GM20431 (cell line): ENCODE measurements at regions not wholly inside any gene's neighbourhood (a gene's known extent, or its start where the extent isn't known, plus 50 kb on each side); places are given as distances from the start of the nearest gene placed in this dataset.
"Not testable (repeated sequence)": the region's sequence is repeated elsewhere in the genome, so short reads cannot be mapped to it uniquely, and the experiment has no call there.

Experiments used
- in situ Hi-C: fragments of 300-500 bp; cut with MseI, MboI; formaldehyde crosslinking; loops from one replicate; pipeline ENCODE4 v1.15.0; 2020; ENCODE audit warnings: low sequenced_read_pairs; ENCODE audit not compliant: unreplicated experiment

DNA sequence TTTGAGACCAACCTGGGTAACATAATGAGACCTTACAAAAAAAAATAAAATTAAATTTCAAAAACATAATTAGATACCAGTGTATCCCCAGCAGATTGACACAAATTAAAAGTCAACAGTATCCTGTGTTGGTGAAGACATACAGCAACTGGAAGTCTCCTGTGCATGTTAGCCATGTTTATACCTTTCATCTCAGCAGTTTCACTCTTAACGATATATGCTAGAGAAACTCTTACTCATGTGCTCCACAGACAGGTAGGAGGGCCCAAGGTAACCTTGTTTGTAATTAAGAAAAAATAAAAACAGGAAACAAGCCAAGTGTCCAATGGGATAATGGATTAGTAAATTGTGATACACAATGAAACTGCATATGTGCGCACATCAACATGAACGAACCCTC is 50.1 kb upstream of the N4BP3 start:
- in situ Hi-C loops = loop anchor here (25.0 kb wide), 2 partner anchors 101 to 451 kb away; partner anchors contain the start of gene B4GALT7

- in situ Hi-C loops = loop anchor here (25.0 kb wide), 2 partner anchors 96 to 446 kb away; partner anchors contain the start of gene B4GALT7
Measured at GRCh38 chr5:178058321-178059012, 54.9 kb upstream of the N4BP3 start.

DNA sequence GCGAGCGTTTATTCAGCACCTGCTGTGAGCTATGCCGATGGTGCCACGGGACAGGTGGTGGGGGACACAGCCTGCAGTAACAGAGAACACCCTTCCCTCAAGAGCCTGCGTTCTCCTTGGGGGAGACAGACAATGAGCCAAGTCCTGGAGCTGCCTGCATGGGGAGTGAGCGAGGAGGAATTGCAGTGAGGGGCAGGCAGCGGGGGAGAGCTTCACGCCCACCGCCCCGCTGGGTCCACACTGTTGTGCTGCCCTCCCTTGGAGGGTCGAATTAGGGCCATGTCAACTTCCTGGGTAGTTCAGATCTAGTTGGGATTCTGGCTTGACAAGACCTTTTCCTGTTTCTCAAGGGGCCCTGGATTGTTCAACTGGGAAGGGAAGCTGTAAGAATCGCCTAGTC is 55.5 kb upstream of the N4BP3 start:
- in situ Hi-C loops = loop anchor here (25.0 kb wide), 2 partner anchors 96 to 446 kb away; partner anchors contain the start of gene B4GALT7

DNA sequence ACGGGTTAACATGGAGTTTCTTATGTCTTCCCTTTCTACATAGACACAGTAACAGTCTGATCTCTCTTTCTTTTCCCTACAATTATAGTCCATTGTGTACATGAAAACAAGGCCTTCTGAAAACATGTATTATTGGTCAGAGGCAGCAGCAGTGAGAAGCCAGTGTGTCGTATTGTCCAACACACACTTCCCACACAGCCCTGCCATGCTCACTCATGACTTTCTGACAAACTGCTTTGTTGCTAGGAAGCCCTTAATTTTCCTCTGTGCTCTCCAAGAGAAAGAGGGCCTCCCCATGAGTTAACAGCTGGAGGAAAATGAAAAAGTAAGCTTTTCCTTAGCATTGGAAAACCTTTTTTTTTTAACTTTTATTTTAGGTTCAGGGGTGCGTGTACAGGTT is 56.4 kb upstream of the N4BP3 start:
- in situ Hi-C loops = loop anchor here (25.0 kb wide), 2 partner anchors 95 to 445 kb away; partner anchors contain the start of gene B4GALT7

DNA sequence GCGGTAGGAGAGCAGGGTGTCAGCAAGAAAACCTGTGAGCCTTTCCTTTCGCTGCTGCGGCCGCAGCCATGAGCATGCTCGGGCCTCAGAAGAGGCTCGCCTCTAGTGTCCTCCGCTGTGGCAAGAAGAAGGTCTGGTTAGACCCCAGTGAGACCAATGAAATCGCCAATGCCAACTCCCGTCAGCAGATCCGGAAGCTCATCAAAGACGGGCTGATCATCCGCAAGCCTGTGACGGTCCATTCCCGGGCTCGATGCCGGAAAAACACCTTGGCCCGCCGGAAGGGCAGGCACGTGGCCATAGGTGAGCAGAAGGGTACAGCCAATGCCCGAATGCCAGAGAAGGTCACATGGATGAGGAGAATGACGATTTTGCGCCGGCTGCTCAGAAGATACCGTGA is 57.8 kb upstream of the N4BP3 start:
- in situ Hi-C loops = loop anchor here (25.0 kb wide), 2 partner anchors 93 to 443 kb away; partner anchors contain the start of gene B4GALT7

- in situ Hi-C loops = loop anchor here (25.0 kb wide), 2 partner anchors 90 to 440 kb away; partner anchors contain the start of gene B4GALT7
Measured at GRCh38 chr5:178052062-178052461, 56.0 kb upstream of the PROP1 start.

- in situ Hi-C loops = loop anchor here (25.0 kb wide), 2 partner anchors 89 to 439 kb away; partner anchors contain the start of gene B4GALT7
Measured at GRCh38 chr5:178050873-178051272, 54.8 kb upstream of the PROP1 start.

GRCh38 chr5:178047943-178048342 is 51.9 kb upstream of the PROP1 start:
- in situ Hi-C loops = not testable (repeated sequence)

GRCh38 chr5:178046757-178047399 is 50.8 kb upstream of the PROP1 start:
- in situ Hi-C loops = not testable (repeated sequence)

DNA sequence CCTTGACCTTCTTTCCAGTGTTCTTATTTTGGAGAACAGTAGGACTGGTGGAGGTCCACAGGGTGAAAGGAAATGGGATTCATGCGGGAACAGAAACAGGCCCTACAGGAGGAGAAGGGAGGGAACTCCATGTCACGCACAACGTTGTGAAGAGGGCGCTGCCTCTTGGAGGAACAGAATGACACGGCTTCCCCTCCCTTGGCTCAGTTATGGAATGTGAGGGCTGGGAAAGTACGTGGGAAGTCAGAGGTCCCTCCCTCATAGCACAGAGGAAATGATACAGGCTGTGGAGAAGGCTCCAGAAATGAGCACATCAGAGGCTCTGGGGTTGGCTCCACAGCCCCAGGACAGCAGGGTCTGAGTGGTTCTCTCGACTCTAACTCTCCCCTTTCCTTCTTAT is 49.9 kb upstream of the PROP1 start:
- in situ Hi-C loops = not testable (repeated sequence)
